Stimulated activated CD4-positive, alpha-beta T cell treated with anti-CD3 and anti-CD28 coated beads, Interleukin-2, amount 100 ng/mL, for 24 hours (primary cell): ENCODE measurements at regions not wholly inside any gene's neighbourhood (a gene's known extent, or its start where the extent isn't known, plus 50 kb on each side); places are given as distances from the start of the nearest gene placed in this dataset.
"Not testable (repeated sequence)": the region's sequence is repeated elsewhere in the genome, so short reads cannot be mapped to it uniquely, and the experiment has no call there.

Experiments used
- DNase-seq, 2 donors: peaks; one replicate each; pipeline ENCODE4 v3.0.0-alpha.2; 2020

DNA sequence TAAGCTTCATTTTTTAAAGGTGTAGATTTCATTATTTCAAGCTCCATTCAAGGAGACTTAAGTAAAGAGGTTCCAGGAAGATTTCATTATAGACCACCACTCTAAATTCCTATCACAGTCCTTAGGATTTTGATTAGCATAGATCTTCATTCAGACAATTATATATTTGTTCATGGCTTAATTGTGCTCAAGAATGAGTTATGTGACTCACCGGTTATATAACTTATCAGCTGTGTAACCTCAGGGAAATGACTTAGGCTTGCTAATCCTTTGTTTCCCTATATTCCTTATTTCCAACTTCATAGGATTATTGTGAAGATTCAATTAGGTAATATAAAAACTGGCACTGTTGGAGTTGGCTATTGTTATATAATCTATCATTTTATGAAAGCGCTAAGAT, 632.8 kb upstream of the SPRY2 start:
- DNase-seq = no peak

- DNase-seq = no peak
Observed at GRCh38 chr13:80972857-80973478, 632.0 kb upstream of the SPRY2 start.

DNA sequence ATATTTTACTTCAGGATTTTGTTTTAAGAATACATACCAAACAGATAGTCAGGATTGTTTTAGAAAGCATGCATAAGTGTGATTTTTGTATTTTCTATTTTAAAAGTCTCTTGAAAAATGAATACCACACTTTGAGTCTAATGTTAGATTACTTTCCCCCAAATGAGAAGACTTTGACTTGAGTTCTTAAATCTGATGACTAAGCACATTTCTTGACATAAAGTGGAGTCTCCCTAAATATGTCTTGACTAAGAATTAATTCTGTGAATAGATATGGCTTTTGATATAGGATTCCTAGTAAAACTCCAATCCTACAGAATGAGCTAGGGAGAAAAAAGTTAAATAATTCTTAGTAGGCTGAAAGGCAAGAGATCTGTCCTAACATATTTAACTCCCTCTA, 624.2 kb upstream of the SPRY2 start:
- DNase-seq = no peak

DNA sequence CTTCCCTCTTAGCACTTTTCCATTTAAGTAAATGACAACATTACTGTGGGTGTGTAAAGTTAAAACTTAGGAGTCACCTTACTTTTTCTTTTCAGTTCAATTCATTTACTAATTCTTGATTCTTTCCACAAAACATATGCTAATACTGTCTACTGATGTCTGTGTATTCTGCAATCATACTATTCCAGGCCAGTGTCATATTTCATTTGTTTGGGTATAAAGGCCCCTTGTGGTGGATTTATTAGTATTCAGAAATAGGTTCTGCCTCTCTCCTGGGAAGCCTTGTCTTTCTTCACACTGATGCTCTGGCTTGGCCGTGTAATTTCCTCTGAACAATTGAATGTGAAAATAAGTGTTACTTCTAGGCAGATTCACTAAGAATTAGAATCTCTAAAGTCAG, 621.9 kb upstream of the SPRY2 start:
- no peak for DNase-seq

DNA sequence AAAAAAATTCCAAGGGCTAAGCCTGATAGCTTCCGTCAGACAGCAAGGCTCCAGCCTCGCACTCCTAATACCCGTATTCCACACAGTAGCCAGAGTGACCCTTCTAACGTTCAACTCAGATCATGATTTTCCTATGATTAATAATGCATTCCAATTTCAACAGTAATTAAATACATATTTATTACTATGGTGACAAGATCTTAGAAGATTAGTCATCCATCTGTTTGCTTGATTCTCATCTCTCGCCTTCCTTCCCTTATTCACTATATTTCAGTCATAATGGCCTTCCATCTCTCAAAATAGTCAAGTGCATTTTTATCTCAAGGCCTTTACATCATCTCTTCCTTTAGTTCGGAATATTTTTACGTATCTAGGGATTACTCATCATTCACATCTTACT, 621.2 kb upstream of the SPRY2 start:
- no peak for DNase-seq

DNA sequence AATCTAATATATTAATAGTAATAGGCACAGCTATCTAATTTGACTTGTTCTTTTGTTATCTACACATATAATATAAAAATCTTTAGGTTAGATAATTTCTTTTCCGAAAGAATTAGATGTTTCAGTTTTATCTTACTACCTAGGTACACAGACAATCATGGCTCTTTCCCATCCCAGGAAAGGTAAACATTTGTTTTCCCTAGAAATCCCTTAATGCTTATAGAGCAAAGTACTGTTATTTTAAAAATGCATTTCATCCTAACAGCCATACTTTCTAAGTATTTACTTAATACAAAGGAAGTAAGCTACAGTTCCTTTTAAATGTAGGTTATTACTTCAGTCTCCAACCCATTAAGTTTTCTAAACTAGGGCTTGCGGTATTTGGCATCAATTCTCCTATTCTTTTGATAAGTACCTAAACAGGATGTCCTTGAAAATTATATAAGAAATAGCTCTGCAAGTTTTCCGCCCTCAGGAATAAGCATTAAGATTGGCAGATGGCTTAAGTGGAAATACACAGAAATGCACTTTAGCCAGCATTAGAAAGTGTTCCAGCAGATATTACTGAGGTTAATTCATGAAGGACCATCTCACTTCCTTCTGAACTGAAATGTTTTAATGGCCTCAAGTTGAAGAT, 616.2 kb upstream of the SPRY2 start:
- no peak for DNase-seq

DNA sequence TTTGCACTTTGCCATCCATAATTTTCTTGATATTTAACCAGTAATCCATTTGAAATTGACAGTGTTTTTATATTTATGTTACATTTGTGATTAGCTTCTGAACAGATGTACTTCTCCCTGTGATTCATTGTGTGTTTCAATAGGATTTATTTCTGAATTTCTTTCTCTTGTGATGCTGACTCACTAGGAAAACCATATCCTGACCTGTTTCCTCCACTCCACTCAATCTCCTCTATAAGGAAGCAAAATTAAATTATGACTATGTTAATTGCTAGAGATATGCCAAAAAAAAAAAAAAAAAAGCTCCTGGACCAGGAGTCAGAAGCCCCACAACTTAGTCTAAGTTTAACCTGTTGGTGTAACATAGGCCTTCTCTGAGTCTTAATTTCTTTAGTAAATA, 614.6 kb upstream of the SPRY2 start:
- DNase-seq = no peak

GRCh38 chr13:80952158-80952557, 611.2 kb upstream of the SPRY2 start:
- DNase-seq = no peak

- DNase-seq = no peak
Observed at GRCh38 chr13:80946008-80946802, 605.3 kb upstream of the SPRY2 start.

DNA sequence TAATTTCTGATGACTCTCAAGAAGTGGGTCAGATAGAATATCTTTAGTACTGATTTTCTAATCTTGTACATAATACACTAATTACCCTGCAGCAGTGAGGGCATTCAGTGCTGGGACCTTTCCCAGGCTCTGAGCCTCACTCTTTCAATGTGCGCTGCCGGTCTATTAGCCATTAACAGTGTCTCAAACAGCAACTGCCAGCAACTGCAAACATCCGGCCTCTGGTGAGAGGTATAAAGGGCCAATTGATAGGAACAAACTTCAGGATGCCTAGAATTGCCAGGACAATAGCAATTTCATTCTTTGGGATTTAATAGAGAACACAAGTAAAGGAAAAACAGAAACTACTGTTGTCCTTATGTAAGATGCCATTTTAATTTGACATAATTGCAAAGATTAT, 604.4 kb upstream of the SPRY2 start:
- DNase-seq = no peak

GRCh38 chr13:80939581-80939980, 598.7 kb upstream of the SPRY2 start:
- no peak for DNase-seq

GRCh38 chr13:80931766-80932165, 590.8 kb upstream of the SPRY2 start:
- DNase-seq = no peak

DNA sequence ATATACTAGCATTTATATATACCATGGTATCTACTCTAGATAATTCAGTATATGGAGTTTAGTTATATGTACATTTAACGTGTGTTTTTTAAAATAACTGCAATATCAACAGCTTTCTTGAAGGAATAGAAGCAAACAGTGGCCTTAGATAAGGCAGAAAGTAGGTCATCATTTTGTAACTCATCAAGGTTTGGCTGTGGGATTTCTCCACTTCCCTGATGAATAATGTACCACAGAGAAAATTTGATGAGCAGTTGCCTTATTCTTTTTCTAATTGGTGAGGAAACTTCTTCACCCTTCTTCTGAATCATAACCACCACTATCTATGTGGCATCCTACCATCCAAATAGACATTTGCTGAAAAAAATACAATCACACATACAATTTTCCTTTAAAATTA, 590.2 kb upstream of the SPRY2 start:
- no peak for DNase-seq

- DNase-seq = no peak
Observed at GRCh38 chr13:80928241-80928640, 587.3 kb upstream of the SPRY2 start.

- not testable (repeated sequence) for DNase-seq
Observed at GRCh38 chr13:80926024-80926423, 585.1 kb upstream of the SPRY2 start.

DNA sequence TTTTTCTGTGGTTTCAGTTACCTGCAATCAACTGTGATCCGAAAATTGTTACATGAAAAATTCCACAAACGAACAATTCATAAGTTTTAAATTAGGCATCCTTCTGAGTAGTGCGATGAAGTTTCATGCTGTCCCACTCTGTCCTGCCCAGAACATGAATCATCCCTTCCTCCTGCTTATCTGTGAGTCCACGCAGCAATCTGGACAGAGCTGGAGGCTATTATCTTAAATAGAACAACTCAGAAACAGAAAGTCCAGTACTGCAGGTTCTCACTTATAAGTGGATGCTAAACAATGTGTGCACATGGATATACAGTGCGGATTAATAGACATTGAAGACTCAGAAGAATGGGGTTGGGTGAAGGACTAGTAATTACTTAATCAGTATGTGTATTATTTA, 583.7 kb upstream of the SPRY2 start:
- no peak for DNase-seq

DNA sequence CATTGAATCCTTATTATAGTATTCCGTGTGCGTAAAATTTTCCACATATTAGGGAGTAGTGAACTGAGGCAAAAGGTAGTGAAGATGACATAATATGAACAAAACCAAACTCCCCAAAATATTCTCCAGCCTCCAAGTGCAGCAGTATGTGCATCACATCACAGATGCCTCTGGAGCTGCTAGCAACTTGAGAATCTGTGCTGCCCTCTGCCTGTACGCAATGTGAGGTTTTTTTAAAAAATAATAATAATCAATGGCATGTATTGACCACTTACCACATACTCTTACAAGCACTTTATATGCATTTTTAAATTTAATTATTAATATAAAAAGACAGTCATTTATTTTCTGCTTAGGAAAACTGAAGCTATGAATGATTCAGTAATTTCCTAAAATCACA, 583.0 kb upstream of the SPRY2 start:
- no peak for DNase-seq

DNA sequence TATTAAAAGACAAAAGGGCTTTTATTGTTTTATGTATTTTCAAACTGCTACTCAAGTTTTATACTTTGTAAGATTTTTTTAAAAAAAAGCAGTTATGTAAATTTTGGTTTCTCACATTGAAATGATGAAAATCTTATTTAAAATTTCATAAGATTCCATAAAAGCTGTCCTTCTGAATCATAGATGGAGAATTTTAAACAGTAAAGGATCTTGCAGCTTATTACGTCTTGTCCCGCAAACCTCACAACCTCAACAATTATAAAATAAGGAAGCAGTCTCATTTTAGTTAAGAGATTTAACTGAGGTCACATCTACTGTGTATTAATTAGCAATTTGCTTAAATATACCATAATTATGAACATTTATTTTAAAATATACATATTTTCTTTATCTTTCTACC, 581.0 kb upstream of the SPRY2 start:
- DNase-seq = no peak

DNA sequence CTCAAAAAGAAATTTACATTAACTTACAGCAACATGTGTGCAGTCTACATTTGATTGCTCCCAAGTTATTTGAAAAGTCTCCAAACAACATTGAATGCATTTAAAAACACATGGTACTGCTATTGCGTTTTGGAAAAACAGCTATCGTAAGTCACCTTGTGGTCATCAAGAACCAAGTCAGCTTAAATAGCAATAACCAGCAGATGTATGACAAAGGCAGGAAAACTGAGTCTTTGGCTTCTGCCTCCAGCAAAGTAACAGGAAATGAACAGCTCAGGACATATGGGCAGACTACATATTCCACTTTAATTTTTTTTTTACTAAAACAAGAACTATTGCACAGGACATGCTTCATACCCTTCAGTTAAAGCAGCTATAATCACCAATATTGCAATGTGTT, 580.6 kb upstream of the SPRY2 start:
- no peak for DNase-seq

DNA sequence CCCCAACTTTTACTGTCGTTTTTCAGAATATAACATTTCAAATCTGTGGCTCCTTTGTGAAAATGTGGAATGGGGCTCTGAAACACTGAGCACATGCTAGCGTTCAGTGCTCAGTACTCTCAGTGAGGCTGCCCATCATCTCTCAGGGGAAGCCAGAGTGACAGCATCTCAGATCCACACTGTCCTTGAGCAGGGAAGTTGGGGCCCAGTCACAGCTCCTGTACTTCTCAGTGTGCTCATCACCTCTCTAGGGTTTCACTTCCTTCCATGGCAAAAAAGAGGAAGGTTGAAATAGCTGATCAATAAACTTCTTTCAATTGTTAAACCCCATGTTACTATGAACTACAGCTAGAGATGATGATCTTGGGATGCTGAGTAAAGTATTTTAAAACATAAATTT, 565.9 kb upstream of the SPRY2 start:
- DNase-seq = no peak

DNA sequence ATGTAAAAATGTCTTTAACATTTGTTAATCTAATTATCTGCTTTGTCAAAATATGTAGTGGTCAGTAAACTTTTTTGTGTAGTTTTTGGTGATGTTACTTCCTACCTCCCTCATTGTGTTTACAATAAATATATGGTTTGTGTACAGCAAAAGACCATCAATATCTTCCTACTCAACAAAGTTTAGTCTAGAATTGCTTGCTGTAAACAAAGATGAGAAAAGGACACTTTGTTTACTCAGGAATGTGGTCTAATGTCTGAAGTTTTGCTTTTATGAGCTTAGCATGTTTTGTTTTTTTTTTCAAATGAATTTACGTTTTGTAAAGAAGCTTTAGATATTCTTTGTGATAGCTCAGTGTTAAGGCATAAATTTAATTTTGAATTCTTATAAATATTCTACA, 563.5 kb upstream of the SPRY2 start:
- no peak for DNase-seq

DNA sequence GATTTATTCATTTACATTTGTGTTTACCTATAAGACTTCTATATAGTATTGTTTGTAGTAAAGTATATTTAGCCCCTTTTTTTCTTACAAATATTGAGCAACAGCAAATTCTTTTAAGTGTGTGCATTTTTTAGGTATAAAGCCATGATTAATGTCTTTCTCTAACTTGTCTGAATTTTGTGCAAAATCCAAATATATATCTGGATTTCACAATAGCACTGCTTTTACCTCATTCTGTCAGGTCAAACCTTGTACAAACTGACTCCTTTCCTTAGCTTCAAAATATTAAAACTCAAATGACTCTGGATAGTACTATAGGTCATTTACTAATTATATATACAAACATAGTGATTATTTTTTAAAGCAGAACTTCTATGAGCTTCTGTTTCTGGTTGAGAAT, 563.0 kb upstream of the SPRY2 start:
- no peak for DNase-seq

- no peak for DNase-seq
Observed at GRCh38 chr13:80901530-80901929, 560.6 kb upstream of the SPRY2 start.

DNA sequence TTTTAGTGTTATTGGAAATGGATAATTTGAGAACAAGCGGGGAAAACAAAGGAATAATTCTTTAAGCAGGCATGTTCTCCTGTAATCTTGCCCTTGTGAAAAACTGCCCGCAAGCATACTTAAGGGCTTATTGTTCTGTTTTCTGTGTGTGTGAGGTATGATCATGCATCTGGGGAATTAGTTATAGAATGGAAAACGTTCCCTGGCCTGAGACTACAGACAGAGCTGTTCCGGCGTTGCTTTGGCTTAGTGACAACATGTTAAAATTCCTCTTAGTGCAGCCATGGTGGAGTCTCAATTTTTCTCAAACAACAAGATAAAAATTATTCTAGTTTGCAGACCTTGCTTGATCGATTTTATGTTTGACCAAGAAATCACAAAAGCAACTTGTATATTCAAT, 560.2 kb upstream of the SPRY2 start:
- DNase-seq = no peak

DNA sequence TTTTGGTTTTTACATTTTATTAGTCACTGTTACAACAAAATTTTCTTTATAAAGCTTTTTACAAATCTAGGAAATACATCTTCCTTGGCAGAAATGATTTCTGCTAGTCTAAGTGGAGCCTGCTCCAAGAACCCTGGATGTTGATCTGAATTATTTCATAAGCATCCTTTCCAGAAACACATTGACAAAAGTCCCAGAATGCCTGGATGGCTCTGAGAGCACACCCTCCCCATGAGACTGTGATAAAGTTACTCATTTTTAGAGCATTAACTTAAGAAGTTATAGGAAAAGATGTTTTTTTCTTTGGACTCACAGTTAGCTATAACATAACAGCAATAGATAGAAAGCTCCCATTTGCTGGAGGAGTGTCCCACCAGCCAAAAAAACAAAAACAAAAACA, 559.6 kb upstream of the SPRY2 start:
- DNase-seq = no peak
